ENCODE measurements at regions not wholly inside any gene's neighbourhood (a gene's known extent, or its start where the extent isn't known, plus 50 kb on each side); places are given as distances from the start of the nearest gene placed in this dataset.

- H2AFZ ChIP-seq (ENCODE audit: low read length): no peak overlapping the region
- H4K20me1 ChIP-seq (replicated peaks in 1 of 2; ENCODE audit: control insufficient read depth in 1 of 2, insufficient read depth in 2 of 2, low read length in 2 of 2): no peaks in the 10 kb centered on the region
- no peak overlapping the region for H2BK12ac ChIP-seq (ENCODE audit: low read depth, low read length)
- H3K79me1 ChIP-seq (ENCODE audit: low read depth, low read length): no peaks in the 10 kb centered on the region
- WGBS, 2 experiments (ENCODE audit: extremely low coverage in 1 of 2, insufficient coverage in 1 of 2, insufficient read length in 1 of 2, insufficient replicate concordance in 2 of 2, low coverage in 1 of 2, low lambda C conversion rate in 2 of 2, missing lambda C conversion rate in 1 of 2): 78% methylated on average over 1 of the region's 1 CpG; no CpG with 5 or more reads in 1 of the 2 experiments
- no peak overlapping the region for H3K23ac ChIP-seq (ENCODE audit: insufficient read length)
- H3K4me2 ChIP-seq (ENCODE audit: insufficient read depth in 1 of 2, low read depth in 2 of 2, low read length in 2 of 2): no peak overlapping the region
- CTCF ChIA-PET (ENCODE audit: partially characterized antibody): interaction anchor here (0.5 to 0.6 kb wide), 3 partner anchors 50 to 250 kb away, joined by 3 read pairs; no protein-coding TSS in a partner anchor
- no peak overlapping the region for H4K8ac ChIP-seq (ENCODE audit: extremely low read depth, insufficient read depth, low read length)
- no peak overlapping the region for H2BK15ac ChIP-seq (ENCODE audit: low read length)
- H3K4me1 ChIP-seq (replicated peaks in 1 of 4; ENCODE audit: control insufficient read depth in 3 of 4, insufficient read depth in 4 of 4, low read length in 3 of 4): no peaks in the 10 kb centered on the region
- H3K4ac ChIP-seq (replicated peaks; ENCODE audit: insufficient read length, low read depth, low read length): no peak overlapping the region
- FAIRE-seq: no peak
- H3K23me2 ChIP-seq (ENCODE audit: low read depth, low read length): 0 out of 2 replicates have a peak, but pooled peaks cover 2% of the 10 kb centered on the region
- H3K27me3 ChIP-seq (replicated peaks in 1 of 4; ENCODE audit: control insufficient read depth in 3 of 4, extremely low read depth in 1 of 4, insufficient read depth in 3 of 4, low read length in 3 of 4): no peaks in the 10 kb centered on the region
- no peaks in the 10 kb centered on the region for H3K36me3 ChIP-seq (ENCODE audit: control insufficient read depth in 2 of 4, insufficient read depth in 4 of 4, low read length in 3 of 4)
- no peak overlapping the region for H2BK120ac ChIP-seq (replicated peaks; ENCODE audit: low read depth, low read length)
- H3K9me3 ChIP-seq (ENCODE audit: insufficient read depth in 2 of 2, low read depth in 1 of 2, low read length in 1 of 2): no peaks in the 10 kb centered on the region
- no peak overlapping the region for H3K56ac ChIP-seq (replicated peaks; ENCODE audit: insufficient read length, low read depth, low read length)
- H2AK5ac ChIP-seq (ENCODE audit: low read depth, low read length): no peak overlapping the region
- no peak overlapping the region for H2BK20ac ChIP-seq (ENCODE audit: low read length)
- H3K9ac ChIP-seq (replicated peaks in 1 of 4; ENCODE audit: extremely low read depth in 1 of 4, low read depth in 3 of 4, low read length in 3 of 4): no peak overlapping the region
- DNase-seq (ENCODE audit: low read depth in 1 of 2, low spot score in 2 of 2): no peak
- H3K18ac ChIP-seq (ENCODE audit: extremely low read depth, low read length): no peak overlapping the region
- no peak overlapping the region for H3K14ac ChIP-seq (ENCODE audit: insufficient read length)
- POLR2A ChIA-PET (ENCODE audit: partially characterized antibody): no interaction called here
- no peak overlapping the region for H3K4me3 ChIP-seq (ENCODE audit: extremely low read depth in 1 of 4, insufficient read depth in 2 of 4, low read depth in 3 of 4, low read length in 4 of 4)
- H4K91ac ChIP-seq (replicated peaks; ENCODE audit: insufficient read length, low read length): no peak overlapping the region
- H4K5ac ChIP-seq (ENCODE audit: insufficient read length, low read depth, low read length): no peak overlapping the region
- no peak overlapping the region for H3K27ac ChIP-seq (ENCODE audit: low read depth, low read length)
- no peaks in the 10 kb centered on the region for H3K79me2 ChIP-seq (ENCODE audit: control insufficient read depth in 1 of 2, insufficient read depth in 2 of 2, low read length in 2 of 2)
- H2BK5ac ChIP-seq (ENCODE audit: low read depth, low read length): no peak overlapping the region
- no peak for TF ChIP-seq POLR2A (IDR thresholded peaks at IDR 0.05; ENCODE audit: control extremely low read depth in 1 of 2, low read depth in 2 of 2, low read length in 2 of 2)
- TF ChIP-seq ATF2 (IDR thresholded peaks at IDR 0.05; ENCODE audit: low read length): no peak
- no peak for TF ChIP-seq CHD2 (IDR thresholded peaks at IDR 0.05; ENCODE audit: low read length)
- no peak for TF ChIP-seq RXRA (IDR thresholded peaks at IDR 0.05; ENCODE audit: insufficient read depth, low read depth, low read length)
- TF ChIP-seq NANOG (IDR thresholded peaks at IDR 0.05; ENCODE audit: insufficient read depth, low read depth, low read length, poor library complexity, severe bottlenecking): no peak
- TF ChIP-seq CBX5 (IDR thresholded peaks at IDR 0.05; ENCODE audit: low read depth, low read length): no peak
- TF ChIP-seq YY1 (IDR thresholded peaks at IDR 0.05; ENCODE audit: low read depth, low read length): no peak
- no peak for TF ChIP-seq JUN (IDR thresholded peaks at IDR 0.05; ENCODE audit: low read depth, low read length)
- TF ChIP-seq SP1 (IDR thresholded peaks at IDR 0.05; ENCODE audit: low read depth, low read length): no peak
- TF ChIP-seq BACH1 (IDR thresholded peaks at IDR 0.05; ENCODE audit: low read length): no peak
- TF ChIP-seq ATF3 (IDR thresholded peaks at IDR 0.05; ENCODE audit: insufficient read depth, low read depth, low read length): no peak
- TF ChIP-seq EZH2 (IDR thresholded peaks at IDR 0.05; ENCODE audit: low read depth, low read length, severe bottlenecking): no peak
- TF ChIP-seq MAFK (IDR thresholded peaks at IDR 0.05; ENCODE audit: low read depth, low read length): no peak
- no peak for TF ChIP-seq KDM5A (IDR thresholded peaks at IDR 0.05; ENCODE audit: low read length)
Measured at GRCh38 chr9:126240835-126241234, 85.8 kb upstream of the MVB12B start.
